GM04503 (cell line): ENCODE measurements at regions not wholly inside any gene's neighbourhood (a gene's known extent, or its start where the extent isn't known, plus 50 kb on each side); places are given as distances from the start of the nearest gene placed in this dataset.

ENCODE experiments used
- DNase-seq: peaks from one replicate; pipeline ENCODE4 v3.0.0-alpha.2; 2012; ENCODE audit warnings: low read depth

DNA sequence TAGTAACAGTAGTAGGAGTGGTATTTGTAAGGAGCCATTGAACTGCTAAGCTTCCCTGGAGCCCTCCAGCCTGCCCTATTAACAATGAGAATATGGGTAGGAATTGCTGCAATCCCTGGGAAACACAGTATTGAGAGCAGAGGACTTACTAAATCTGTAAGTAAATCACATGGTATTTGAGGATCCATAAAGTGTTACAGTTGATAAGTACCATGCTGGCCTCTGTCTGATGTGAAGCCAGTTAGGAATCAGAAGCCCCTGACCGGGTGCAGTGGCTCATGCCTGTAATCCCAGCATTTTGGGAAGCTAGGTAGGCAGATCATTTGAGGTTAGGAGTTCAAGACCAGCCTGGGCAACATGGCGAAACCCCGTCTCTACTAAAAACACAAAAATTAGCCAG lies 224.6 kb downstream of the C1D start:
- DNase-seq = no peak

DNA sequence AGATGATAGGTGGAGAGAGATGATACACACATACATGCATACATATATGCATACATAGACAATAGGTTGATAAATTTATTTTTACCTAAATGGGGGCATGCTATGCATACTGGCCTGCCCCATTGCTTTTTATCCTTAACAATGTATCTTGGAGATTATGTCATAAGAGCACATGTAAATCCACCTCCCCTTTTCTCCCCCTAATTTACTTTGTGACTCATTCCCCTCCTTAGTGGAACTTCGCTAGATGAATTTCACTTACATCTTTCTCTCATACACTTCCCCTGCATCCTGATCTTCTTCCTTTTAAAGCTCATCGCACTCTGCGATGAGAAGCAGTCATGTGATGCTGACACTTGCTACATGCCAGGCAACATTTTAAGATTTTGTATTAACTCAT lies 223.6 kb downstream of the C1D start:
- no peak for DNase-seq

DNA sequence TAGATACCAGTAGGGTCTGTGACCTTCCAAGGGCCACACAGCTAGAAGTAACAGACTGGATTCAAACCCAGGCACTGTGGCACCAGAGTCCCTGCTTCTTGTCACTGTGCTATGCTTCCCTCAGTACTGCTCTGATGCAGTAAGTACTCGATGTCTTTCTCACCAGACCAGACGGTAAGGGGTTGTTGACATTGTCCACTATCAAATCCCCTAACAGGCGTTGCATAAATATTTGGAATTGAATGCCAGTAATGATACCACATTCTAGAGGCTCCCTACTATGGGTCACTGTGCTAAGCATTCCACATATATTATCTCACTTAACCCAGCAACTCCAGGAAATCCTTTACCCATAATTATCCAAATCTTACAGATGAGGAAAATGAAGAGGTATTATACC lies 223.1 kb downstream of the C1D start:
- no peak for DNase-seq

DNA sequence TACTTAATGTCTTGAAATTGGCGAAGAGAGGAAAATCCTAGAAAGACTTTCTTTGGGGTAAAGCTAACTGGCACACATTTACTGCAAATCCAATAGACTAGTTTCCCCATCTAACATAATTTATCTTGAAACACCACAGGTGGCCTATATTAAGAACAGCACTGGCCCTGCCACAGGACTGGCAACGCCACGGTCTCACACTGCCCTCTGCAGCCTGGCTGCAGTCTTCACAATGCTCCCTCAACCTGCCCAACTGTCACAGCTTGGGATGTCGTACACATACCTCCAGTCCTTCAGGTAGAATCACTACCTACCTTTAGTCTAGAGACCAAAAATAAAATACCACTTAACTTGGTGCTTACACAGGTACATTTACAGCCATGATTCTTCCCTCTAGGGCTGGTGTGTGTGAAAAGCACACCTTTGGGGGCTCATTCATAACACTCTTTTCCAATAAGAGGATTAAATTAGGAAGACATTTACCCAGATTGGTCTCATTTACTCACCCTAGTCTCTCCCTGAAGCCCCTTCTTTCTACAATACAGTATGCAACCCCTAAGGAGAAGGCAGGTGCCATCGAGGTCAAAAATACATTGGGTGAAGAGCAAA lies 222.2 kb downstream of the C1D start:
- DNase-seq = no peak

DNA sequence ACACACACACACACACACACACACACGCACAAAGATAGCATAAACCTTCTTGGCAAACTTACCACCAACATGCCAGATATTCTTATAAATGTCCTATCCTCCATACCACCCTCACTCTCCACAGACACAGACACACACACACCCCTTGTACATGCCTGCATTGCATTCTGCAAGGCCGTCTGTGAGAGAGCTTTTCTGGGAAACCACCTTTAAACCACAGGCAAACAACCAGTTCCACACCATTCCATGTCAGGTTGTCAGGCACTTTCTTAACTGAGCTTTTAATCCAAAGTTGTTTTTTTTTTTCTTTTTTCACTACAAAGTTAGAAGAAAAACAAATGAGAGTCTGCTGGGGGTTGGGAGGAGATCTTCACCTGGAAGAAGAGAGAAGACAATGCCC lies 221.1 kb downstream of the C1D start:
- DNase-seq = no peak

DNA sequence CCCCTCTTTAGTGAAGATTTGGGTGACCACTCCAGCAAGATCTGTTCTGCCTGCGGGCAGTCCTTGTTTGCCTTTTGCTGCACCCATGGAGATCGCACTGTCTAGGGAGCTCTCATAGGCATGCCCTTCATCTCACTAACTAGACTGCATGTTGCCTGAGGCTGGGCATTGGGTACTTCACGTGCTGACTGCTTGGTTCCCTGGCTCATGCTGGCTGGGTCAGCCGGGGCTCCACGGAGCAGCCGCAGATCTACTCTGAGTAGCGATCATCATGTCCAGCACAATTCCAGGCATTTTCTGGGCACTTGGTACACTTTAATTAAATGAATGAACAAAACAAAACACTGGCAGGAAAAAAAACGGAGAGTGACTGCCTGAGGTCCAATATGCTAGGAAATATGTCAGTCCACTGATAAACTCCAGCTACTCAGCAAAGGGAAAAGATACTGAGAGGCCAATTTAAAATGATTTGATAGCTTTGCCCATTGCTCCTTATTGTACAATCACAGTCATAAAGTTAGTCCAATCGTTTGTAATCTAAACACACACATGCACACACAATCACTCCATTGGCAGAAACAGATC lies 220.3 kb downstream of the C1D start:
- DNase-seq = no peak

DNA sequence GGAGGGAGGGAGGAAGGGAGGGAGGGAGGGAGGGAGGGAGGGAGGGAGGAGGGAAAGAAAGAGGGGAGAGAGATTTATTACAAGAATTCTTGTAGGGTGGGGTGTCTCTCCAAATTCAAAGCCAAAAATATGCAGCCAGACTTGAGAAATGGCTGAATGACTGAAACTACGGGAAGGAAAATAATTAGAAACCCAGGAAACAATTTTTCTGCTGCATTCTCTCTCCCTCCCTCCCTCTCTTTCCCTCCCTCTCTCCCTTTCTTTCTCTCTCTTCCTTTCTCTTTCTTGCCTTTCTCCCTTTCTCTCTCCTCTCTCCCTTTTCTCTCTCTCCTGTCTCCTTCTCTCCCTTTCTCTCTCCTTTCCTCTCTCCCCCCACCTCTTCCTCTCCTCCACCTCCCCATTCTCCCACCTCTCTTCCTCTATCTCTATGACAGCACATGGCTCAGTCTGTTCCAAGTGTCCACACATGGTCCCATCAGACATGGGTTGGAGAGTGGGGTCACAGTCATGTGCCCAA lies 218.7 kb downstream of the C1D start:
- no peak for DNase-seq

DNA sequence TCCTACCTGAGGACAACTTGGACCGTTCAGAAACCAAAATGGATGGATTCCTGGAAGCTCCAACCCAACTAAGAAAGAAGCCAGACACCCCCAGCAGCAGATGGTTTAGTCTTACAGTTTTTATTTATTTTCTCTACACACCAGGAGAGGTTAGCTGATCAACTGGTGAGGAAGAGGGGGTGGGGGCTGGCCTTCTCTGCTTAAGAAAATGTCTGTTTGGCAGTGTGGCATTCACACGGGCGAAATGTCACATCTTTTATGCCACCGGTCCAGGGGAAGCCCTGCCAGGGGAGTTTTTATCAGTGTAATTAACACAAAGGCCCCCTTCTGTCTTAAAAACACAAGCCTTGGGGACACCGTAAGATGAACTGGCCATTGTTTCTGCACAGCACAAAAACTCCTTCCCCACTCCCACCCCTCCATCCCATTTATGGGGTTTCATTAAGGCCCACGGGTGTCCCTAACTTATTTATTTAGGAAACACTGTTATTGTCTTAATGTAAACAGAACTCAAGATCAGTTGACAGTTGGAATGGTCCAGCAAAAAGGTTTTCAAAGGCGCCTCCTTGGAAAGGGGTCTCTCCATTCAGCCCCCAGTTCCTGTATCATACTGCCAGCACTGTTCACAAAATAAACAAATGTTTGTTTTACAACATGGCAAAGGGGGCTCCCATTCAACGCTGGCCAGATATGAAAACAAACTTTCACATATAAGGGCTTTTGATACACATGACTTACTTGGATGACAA lies 217.0 kb downstream of the C1D start:
- no peak for DNase-seq

DNA sequence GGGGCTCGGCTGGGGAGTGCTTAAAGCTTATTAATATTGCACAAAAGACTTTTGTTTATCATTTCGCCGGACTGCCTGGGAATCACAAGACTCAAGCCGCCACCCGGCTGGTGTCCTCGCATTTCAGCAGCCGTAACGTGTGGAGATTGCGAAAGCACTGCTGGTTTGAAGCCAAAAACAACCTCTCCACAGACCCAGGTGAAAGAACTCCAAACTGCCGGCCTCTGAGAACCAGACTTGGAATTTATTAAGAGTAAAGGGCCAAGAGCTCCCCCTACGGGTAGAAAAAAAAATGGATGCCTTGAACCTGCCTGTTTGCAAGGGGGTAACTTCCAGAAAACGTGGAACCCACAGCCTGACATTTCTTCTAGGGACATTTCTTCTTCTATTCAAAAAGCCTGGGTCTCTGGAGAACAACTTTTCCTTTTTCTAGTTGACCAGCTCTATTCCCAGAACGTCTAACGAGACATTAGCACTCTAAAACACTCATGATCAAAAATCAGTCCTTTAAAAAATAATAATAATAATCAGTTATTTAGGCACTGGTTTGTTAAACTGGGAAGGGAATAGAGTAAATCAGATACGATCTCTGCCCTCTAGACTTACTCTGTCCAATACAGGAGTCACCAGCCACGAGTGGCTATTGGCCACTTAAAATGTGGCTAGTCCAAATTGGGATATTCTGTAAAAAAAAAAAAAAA lies 216.3 kb downstream of the C1D start:
- peak; percentile 40 for DNase-seq

DNA sequence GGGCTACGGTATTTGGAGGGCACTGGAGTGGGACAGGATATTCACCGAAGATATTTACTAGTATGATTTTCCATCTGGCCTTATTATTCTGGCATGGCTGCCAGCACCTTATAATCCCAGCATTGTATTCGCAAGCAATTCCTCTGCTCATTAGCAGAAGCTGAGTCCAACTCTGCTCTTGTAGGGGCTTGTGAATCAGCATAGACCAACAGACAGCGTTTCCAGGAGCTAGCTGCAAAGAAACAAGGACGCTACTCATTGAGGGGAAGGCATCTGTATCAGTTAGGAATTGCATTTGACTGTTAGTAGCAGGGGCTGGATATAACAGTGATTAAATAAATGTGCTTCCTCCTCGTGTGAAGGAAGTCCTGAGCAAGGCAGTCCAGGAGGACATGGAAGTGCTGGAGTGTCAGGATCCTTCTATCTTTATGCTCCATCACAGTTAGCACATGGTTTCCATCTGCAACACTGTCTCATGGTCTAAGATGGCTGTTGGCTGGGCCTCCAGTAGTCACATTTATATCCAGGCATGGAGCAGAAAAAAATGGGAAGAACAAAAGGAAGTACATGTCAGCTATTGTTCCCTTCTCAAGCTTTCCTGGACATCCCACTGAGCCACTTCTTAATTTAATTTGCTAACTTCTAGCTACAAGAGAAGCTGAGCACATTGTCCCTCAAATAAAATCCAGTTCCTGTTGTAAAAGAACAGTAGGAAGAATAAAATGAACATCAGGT lies 214.1 kb downstream of the C1D start:
- DNase-seq = no peak

DNA sequence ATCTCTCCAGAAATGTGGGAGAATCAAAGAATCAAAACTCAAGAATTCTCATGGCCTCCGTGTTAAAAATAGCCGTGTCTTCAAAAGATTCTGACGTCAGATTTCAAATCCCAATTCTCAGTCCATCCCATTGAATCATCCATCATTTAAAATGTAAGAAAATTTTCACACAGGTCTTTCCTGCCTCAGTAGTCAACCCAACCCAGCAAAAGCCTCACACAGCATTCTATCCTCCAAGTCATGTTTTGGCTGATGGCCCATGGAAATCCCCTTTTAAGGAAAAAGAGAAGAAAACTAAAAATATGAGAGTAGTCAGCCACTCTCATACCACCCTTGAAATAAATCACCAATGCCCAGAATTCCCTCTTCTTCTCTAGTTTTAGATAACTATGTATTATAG lies 211.8 kb downstream of the C1D start:
- no peak for DNase-seq

DNA sequence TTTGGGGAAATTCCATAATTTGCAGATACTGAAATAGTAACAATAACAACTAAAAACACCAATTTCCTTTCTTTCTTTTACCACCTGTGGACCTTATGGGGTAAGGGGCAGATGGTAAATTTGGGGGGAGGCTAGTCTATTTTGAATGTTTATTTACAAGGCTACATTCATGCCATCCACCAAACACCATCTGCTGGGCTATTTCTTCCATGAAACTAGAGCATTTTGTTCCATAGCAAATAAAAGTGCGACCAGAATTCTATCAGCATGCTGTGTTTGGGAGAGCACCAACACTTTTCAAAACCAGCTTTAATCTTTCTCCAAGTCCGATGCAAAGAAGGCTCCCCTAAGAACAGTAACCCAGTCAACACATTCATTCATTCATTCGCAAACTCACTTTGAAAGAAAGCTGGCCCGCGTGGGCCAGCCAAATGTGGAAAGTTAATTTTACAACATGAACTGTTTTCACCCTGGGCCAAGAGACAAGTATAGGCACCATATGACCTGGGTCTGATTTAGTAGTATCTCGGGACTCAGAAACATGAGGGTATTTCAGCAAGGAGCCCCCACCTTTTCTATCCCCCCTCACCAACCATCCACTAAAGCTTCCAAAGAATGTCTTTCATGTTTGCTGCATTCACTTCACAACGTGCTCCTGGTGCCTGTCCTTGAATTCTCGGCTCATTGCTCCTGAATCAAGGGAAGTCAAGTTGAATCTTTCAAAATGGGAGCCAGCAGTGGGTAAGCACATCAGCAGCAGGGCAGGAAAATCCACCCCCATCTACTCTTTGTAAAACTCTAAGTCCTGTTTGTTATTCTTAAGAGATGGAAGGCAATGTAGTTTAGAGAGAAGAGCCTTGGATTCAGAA lies 210.6 kb downstream of the C1D start:
- DNase-seq = no peak

DNA sequence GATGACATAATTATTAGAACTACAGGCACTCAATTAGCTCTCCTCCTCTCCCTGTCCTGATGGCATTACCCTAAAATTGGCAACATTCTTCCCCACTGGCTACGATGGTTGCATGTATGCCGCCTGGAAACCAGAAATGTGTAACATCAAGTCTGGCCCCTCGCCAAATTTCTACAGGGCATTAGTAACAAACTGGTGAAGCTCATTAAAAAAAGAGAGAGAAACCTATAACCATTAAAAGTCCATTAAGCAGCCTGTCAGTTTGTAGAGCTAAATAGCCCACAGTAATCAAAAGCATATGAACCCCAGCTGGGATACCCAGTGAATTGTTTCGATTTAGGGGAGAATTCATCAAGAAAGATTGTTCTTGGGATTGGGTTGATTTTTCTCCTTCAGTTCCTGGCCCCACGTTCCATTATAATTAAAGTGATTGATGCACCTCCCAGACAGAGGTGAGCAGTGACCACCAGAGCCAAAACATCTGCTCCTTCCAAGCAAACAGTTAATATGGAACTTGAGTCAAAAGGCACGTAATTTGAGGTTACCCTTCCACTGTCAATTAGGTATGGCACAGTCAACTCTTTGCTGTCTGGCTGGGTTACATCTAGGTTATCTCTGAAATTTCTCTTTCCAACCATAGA lies 208.6 kb downstream of the C1D start:
- DNase-seq = no peak

DNA sequence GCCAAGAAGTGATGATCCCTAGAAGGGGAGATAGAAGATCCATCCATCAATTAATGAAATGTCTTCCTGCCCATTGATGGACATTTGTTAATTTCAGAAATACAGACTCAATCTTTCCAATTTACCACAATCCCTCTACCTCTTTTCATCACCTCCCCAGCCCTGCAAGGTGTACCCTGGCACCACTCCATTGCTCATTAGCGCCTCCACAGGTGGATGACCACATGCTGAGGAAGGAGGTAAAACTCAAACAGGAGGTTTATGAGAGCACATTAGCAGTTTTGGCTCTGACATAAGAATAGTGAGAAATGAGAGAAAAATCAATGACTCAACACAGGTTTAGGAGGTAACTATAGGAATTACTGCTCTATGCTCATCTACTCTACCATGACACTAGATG lies 208.0 kb downstream of the C1D start:
- DNase-seq = no peak

DNA sequence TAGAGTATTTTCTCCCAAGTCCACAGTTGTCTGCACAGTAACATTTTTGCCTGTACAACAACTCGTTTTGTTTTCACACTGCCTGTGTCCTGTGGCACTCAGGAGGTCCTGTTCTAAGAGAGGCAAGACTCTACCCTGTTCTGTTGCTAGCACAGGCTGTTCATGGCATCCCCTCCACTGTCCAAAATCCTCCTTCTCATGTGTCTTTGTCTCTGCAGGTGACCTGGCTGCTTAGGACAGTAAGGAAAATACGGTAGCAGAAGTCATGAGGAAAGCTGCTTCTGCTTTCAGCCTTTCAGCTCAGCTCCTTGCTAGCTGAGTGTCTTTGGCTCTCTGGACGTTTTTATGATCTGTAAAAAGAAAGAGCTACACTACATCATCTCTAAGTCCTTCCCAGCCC lies 205.9 kb downstream of the C1D start:
- DNase-seq = no peak

DNA sequence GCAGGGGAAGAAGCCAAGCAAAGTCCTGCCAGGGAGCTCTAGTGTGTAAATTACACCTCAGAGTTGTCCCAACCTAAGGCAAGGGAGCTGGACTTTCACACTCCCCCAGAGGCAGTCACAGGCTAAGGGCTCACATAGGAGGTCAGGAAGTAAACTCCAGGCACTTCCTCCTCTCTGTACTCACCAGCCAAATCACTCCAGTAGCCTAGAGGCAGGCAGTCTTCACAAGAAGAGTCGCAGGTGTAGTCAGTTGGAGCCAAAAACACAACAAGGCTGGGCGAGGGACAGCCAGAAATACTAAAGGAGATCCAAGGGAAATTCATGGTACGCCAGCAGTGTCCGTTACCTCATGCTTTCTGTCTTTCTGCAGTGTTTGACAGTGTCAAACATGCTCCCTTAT lies 205.0 kb downstream of the C1D start:
- no peak for DNase-seq

DNA sequence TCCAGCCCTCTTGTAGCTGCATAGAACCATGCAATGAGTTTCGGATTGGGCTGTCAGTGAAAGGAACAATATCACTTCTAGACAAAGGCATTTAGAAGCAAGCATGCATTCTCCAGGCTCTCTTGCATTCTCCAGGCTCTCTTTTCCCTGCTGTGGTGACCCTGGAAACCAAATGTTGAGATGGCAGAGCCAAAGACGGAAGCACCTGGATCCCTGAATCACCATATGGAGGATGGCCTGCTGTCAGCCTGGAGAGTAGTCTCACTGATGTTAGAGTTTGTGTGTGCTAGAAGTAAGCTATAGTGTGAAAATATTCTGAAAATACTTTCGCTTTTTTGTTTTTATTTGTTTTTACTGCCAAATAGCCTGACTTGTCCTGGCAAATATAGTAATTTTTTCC lies 203.9 kb downstream of the C1D start:
- no peak for DNase-seq

DNA sequence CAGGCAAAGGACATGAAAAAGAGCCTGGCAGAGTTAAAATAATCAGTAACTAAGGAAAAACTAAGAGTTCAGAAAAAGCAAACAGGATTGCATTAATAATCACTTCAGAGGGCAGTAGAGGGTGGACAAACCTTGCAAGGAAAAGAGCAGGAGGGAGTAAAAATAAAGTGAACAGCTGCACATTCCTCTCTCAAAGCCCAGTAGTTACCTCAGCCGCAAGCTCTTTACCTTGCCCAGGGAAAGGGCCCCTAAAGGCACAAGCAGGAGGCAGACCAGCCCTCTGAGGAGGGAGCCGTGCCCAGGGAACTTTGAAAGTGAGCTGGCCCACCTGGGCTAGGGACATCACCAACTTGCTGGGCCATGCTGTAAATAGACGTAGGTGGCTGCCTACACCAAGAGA lies 196.9 kb downstream of the C1D start:
- DNase-seq = no peak

DNA sequence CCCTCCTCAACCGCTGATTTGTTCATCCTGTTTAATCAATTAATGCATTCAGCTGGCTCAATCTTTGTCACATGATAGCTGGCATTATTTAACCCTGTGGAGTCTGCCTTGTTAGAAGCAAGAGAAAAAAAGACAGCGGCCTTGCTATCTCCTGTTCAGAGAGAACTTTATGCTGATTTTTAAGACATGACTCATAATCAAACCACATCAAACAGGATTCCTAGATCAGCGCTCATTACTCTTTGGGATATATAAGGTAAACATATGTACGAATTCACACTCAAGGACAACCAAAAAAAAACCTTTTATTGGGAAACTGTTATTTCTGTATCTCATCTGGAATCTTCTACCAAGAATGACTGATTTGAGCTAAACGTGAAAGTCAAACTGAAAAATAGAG lies 195.1 kb downstream of the C1D start:
- no peak for DNase-seq

DNA sequence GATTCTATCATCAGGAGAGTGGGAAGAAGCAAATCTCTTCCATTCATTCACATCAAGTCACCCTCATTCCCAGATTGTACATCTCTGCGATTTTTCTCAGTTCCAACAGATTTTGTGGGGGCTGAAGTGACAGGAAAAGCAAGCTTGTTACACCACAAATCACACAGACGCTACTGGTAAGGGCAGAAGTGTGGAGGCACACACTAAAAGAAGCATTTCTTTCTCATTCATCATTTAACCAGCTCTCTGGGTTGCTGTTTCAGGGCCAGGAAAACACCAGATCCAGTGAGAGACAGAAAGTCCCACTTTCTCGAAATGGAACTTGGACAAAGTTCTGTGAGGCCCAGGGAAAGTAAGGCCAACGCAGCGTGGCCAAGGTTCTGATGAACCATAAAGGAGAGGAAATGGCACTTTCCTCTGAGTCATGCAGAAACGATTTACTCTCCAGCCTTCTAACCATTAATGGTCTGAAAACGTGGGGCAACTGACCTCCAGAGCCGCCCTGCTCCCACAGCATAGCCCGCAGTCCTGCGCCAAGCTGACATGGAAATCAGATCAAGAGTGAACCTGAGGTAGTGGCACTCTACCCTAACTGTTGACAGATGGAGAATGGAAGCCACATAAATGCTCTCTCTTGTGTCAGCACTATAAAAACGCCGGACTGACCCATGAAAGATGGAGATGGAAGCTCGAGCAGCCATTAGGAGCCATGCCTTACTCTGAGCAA lies 191.0 kb downstream of the C1D start:
- DNase-seq = peak; percentile 86
